Renal cortex interstitium (tissue), 11 donors: ENCODE measurements at regions not wholly inside any gene's neighbourhood (a gene's known extent, or its start where the extent isn't known, plus 50 kb on each side); places are given as distances from the start of the nearest gene placed in this dataset.
"Not testable (repeated sequence)": the region's sequence is repeated elsewhere in the genome, so short reads cannot be mapped to it uniquely, and the experiment has no call there.

Experiments used
- DNase-seq, 11 donors: peaks; one replicate each; pipeline ENCODE4 v3.0.0-alpha.2; 2013; ENCODE audit warnings: low read depth in 9 of 11, low spot score in 4 of 11; ENCODE audit errors: extremely low read depth in 1 of 11

DNA sequence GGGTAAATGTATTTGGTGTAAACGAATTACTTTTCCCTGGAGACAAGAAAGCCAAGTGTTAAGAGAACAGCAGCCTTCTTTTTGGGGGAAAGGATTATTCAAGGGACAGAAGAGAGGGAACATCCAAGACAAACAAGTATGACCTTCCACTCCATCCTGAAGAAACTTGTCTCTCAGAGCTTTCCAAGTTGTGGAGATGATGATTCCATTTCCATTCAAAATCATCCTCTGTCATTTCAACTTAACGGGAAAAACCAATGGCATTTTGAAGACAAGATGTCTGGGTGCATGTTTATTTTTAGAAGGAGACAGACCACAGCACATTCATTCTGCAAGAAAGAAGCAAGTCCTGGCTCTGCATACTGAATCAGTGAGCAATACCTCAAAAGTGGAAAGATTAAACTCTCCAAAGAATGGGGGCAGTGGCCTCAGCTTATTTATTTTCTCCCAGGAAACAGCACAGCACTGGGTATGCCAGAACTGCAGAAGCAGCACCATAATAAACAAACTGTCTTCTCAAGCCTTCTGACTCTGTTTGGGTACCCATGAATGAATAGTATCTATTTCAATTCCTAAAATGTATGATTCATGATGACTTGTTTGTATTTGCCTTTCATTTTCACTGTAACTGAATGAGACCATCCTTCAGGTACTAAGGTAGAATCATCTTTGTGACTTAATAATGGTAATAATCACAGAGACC lies 541.0 kb downstream of the RFC3 start:
- no peak for DNase-seq

DNA sequence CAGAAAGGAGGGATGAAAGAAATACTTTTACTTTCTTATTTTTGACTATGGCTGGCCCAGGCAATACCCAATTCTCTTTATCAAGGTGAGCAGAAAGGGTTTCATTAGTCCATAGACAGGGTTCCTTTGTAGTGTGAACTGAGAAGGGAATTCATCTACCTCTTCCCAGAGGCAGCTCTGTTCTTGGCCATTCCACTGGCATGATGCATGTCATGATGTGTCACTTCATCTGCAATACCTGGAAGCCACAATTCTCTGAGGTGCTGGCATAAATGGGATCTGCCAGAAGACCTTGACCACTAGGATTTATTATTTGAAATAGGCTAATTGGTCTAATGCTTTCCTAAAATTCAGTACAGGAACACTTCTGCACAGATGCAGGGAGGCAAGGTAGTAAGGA lies 542.8 kb downstream of the RFC3 start:
- DNase-seq, result no peak

DNA sequence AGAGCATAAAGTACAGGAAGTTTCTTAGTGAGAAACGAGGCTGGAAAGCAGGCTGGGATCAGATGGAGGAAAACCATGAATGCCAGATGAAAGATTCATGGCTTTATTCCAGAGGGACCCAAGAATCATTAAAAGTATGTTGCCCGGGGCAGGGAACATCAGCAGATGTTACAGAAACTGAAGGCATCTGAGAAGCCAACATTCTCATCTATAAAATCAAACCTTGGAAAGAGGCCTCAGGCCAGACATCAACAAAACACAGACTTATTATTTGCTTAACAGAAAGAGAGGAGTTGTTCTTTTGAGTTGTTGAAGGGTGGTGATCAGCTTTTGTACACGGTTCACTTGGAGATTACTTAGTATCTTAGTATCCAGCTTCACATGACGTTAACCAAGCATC lies 543.6 kb downstream of the RFC3 start:
- DNase-seq, result no peak

DNA sequence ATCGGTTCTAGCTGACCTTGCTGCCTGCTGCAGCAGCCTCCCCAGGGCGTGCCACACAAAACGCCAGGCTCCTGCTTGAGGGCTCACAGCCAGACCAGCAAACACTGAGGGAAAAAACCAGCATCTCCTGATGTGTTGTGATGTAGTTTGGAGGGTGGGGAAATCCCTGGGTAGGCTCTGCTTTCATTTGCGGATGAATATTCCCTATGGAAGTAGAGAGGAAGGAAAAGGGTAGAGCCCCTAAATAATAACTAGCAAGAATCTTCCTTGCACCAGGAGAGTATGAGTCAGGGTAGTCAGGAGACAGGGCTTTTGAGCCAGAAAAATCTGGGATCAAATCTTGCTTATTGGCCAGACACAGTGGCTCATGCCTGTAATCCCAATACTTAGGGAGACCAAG lies 545.3 kb downstream of the RFC3 start:
- no peak for DNase-seq

DNA sequence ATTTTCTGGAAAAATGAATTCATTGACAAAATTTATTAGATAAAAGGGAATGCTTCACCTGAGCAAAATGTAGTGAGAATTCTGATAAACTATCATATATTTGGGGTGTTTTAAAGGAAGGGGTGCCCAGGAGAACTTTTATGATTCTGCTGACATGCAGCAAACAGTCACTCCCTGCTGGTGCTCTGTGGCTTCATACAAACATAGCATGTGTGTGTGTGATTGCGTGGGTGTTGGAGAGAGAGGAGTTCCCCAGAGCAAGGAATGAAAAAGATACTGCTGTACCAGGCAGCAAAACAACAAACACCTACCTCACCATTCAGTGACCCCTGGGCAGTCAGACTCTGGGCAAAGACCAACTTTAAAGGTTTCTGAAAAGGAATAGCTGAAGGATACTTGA lies 546.7 kb downstream of the RFC3 start:
- no peak for DNase-seq

DNA sequence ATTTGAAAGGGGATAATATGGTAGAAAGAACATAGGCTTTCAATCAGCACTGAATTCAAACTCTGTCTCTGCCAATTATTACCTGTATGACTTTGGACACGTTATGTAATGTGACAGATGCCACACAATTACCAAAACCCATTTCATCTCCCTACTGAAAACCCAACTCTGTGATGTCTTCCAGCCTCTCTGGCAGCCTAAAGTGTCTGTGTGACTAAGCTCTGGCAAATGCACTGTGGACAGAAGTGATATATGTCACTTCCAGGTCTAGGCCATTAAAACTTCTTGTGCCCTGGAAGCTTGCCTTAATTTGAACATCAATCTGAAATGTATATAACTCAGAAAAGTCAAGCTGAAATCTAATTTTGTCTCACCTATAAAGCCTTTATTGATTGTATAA lies 552.0 kb downstream of the RFC3 start:
- no peak for DNase-seq

DNA sequence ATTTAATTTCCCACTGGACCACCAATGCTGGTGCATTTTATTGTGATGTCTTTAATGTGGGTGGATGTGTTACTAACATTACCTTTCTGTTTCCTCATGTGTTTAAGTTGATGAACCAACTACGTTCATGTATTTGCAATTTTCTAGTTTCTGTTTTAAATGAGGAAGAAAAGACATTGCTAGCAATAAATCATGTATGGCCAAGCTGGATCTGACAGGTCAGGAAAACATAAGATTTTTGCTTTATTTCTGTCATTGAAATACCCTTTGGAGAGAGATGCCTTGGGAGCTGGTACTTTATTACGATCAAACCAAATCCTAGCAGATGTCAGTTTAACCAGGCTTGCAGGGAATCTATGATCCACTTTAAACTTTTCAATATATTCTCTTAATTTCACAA lies 553.2 kb downstream of the RFC3 start:
- DNase-seq, result no peak

DNA sequence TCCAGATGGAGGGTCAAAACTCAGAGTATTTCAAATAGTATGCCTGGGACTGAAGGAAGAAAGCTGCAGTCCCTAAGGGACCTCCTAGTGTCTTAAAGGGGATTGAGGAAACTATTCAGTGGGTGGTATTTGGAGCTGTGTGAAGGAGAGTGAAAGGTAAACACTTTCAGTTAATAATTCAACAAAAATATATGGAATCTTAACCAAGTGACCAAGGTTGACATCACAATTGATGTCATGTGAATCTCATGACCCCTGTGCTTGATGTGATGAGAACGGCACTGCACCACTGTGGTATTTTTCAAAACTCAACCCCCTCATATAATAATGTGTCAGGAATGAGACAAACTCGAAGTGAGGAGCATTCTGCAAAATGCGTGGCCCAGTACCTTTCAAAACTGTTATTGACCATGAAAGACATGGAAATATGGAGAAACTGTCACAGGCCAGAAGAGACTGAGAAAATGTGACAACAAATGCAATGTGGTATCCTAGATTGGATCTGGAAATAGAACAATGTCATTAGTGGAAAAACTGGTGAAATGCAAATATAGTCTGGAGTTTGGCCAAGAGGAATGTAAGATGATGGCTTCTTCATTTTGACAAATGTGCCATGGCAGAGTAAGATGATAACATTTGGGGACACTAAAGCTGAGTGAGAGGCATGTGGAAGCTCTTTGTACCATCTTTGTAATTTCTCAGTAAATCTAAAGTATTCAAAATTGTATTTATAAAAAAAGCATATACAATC lies 553.9 kb downstream of the RFC3 start:
- DNase-seq, result no peak

DNA sequence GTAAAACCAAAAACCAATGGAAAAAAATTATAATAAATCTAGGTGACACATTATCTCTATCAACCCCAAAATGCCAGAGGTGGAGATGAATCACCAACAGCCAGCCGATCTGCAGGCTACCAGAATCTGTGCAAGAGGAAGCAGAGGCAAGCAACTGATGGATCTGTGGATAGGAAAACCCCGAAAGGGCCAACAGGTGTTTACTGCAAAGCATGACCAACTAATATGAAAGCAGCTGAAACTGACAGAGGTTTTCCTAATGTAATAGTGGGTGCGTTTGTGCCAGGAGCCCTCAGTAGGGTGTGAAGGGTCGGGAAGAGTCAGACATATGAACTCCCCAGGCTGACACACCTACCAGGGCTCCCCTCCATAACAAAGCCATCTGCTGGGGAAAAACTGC lies 554.6 kb downstream of the RFC3 start:
- no peak for DNase-seq

DNA sequence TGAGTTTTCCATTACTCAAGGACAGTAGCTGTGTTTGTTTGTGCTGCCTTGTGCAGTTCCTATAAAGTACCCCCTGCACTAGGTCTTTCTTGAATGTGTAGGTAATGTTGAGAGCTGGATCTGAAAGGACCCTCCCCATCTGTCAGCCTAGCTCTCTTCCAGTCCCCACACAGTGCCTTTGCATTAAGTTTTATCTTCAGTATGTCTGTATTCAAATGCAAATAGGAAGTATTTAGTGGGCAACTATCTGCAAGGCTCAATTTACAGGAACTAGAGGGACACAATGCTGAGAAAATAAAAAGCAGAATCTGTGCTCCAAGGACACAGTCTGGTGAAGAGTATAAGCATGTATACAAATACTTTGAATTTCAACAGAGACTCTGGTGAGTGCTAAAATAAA lies 558.5 kb downstream of the RFC3 start:
- no peak for DNase-seq

DNA sequence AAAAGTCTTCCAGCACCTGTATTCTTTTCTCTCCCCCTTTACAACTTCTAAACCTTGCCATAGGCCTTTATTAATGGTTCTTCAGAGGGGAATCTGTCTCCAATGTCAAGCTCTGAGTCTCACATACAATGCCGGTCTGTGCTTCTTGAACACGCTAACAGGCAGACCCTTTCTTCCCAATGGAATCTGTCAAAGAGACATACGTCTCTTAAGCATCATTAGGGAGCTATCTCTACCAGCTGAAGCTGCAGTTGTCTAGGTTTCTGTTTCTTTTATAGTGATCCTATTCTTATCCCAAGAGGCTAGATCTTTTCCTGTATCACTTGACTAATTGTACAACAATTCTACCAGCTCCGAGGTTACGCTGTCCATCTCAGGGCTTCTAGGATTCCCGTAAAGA lies 560.8 kb upstream of the NBEA start:
- no peak for DNase-seq

DNA sequence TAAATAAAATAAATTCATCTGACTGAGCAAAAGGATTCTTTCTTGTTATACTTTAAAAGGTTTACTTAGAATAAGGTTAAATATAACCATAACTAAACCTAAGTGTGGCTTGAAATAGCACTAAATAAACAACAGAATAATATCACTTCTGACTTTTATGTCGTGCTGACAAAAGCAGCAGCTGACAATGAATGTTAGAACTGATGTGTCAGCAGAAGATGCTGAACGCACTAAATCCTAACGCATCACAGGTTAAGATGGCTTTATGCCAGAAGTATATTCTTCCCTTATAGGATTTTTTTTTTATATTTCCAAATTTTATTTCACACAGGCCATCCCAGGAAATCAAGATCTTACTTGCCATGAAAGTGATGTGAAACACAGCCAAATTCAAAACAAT lies 558.3 kb upstream of the NBEA start:
- no peak for DNase-seq

DNA sequence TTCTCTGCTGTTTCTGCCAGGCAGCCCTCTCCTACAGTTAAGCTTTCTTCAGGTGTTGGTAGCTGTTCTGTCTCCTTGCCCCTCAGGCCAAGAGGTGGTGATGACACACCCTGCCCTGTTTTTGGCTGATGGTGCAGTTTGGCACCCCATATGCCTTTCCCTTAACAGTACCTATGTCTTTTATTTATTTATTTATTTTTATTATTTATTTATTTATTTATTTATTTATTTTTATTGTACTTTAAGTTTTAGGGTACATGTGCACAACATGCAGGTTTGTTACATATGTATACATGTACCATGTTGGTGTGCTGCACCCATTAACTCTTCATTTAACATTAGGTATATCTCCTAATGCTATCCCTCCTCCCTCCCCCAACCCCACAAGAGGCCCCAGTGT lies 555.8 kb upstream of the NBEA start:
- not testable (repeated sequence) for DNase-seq

DNA sequence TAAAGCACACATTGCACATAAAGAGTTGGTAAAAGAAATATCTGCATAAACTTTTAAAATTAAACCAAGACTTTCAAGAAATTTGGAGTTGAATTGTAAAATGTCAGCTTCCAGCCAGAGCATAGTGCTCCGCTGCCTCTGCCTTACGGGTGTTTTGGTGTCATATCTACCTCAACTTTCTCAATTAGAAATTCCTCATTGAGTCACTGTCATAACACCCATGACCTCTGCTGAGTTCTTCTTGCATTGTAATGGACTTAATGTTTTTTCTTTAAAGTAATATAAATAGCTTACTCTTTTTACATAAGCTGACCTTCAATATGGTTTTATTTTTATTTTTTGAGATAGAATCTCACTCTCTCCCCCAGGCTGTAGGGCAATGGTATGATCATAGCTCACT lies 551.0 kb upstream of the NBEA start:
- no peak for DNase-seq

DNA sequence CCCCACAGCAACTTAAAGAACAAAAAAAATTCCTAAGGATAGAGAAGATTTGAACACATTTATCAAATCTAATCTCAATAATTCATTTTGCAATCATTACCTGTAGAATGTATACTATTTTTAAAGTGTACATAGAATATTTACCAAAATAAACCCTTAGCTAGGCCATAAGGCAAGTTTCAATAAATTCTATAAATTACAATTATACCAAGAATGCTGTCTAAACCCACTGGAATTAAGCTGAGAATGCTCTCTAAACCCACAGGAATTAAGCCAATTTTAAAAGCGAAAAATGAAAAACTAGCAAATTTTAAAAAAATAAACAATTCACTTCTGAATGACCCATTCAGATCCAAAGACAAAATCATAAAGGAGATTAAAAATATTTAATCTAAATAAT lies 540.4 kb upstream of the NBEA start:
- no peak for DNase-seq

DNA sequence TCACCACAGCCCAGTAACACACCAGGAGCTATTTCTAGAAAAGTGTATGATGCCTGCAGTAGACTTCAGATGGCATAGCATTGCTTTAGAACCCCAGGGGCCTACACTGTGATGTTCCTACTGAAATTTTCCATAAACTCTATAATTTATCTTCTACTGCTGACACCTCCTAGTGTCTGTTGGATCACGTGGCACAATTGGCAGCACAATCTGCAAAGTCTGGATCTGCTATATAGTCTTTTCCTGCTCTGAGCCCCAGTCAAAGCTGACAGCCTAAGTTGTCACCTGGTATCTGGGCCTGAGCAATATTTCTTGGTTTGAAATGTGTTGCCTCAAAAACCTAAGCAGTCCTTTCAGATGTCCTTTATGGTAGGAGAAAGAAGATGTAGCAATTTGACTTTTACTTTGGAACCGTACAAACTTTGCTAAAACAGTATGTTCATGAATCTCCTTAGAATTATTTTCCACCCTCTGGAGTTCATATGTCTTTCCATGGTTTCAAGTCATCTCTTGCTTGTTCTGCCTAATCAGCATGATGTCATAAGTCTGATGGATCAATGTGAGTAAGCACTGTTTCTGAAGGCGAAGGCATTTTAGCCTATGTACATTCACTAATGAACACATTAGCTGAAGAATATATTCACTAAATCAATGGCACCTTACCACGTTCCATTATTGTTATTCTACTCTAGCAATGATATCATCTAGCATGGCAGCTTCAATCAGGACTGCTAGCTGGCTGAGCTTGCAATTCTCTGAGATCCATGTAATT lies 536.5 kb upstream of the NBEA start:
- no peak for DNase-seq

DNA sequence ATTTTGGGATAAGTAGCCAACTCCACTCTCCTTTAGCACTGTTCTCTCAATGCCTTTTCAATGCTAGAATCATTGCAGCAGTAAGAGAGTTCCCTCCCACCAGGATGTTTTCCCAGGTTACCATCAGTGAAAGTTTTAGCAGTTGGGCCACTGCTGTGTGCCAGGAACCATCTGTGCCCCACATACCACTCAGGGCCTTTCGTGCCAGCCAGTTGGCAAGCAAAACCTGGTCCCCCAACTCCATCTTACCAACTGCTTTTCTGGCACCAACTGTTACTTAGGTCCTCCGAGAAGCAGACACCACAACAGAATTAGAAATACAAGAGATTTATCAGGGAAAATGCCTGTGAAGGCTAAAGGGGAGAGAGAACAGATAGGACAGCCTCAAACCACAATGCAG lies 533.4 kb upstream of the NBEA start:
- DNase-seq, result no peak

DNA sequence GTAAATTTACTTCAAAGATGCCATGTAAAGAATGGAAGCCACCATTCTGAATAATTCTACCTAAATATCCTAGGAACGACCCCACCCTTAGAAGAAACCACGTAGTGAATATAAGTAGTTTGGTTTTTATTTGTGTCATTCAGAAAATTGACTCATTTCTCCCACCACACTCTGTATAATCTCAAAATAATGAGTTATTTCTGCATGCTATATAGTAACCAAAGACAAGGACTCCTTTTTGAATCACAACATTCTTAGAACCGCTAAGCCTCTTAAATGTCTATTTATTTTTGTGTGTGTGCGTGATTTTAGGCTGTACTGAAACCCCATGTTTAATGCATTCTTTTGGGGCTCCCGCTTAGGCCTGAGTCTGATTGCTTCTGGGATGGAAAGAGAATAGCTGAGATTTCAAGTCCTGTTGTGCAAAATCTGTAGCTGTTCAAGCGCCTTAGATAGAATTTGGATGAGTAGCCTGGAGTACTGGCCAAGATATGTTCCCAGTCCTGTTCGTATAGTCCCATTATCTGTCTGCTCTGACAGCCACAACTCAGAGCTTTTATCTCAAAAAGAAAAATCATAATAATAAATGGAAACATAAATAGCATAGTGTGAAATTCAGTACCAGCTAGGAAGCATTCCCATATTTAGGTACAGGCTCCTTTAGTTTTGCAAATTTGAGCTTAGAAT lies 532.4 kb upstream of the NBEA start:
- DNase-seq, result no peak

DNA sequence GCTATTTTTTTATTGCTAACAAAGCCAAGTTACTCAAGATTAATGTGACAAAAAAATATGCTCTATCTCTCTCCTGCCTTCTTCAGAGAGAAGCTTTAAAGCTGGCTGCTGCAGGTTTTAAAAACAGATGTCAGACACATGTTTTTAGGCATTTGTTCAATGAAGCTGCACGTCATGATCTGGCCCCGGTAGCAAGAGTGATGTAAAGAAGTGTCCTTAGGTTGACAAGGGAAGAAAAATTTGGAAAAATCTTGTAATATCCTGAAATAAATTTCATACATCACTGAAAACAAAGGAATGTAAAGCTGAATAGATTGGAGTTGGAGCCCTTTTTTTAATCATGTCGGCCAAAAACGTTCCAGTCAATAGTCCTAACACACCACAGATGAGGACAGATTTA lies 531.4 kb upstream of the NBEA start:
- no peak for DNase-seq

DNA sequence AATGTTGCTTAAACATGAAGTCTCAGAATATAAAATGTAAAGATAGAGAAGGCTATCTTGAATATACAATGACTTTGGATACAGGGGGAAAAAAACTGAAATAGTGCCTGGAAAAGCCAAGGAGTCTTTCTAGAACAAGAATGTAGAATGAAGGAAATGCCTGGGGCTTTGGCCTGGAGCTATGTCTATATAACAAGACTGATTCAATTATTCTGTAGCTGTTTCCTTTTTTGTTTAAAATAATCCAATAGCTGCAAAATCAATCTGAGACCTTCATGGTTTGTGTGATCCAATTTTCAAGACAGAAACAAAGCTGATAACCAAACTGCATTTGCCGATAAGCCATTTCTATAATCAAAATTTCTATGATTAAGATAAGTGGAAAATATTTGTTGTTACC lies 530.9 kb upstream of the NBEA start:
- no peak for DNase-seq
